ENCODE measurements at regions not wholly inside any gene's neighbourhood (a gene's known extent, or its start where the extent isn't known, plus 50 kb on each side); places are given as distances from the start of the nearest gene placed in this dataset.
A peak's percentile ranks its signal among the peaks of the same experiment; 100 is the strongest.

DNA sequence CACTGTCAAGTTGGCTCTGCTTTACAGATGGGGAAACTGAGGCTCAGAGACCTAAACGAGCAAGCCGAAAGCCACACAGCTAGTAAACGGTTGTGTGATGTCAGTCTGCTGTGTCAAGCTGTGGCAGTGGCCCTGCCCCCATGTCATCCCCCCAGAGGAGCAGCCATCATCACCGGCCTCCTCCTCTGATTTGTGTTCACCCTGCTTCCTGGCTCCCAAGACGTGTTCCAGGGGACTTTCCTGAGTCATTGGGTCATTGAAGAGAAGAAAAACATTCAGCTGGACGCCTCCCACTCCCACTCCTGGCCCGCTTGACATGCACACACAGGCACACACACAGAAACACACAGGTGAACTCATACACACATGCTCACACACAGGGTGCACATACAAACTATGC, 54.0 kb upstream of the CIBAR2 start:
- no peak overlapping the region for H3K4me3 ChIP-seq (ENCODE audit: low read depth, poor library complexity, severe bottlenecking)
- no peak for DNase-seq (ENCODE audit: low spot score in 2 of 2)
- intact Hi-C loops (cut with DNase I; ENCODE audit: low total_unique reads) = no loop called here
- no peak for TF ChIP-seq CTCF (IDR thresholded peaks at IDR 0.05)
- TF ChIP-seq POLR2A (IDR thresholded peaks at IDR 0.05) = no peak
- 71 to 72% methylated on average over 7 of the region's 7 CpGs for WGBS, 2 donors

DNA sequence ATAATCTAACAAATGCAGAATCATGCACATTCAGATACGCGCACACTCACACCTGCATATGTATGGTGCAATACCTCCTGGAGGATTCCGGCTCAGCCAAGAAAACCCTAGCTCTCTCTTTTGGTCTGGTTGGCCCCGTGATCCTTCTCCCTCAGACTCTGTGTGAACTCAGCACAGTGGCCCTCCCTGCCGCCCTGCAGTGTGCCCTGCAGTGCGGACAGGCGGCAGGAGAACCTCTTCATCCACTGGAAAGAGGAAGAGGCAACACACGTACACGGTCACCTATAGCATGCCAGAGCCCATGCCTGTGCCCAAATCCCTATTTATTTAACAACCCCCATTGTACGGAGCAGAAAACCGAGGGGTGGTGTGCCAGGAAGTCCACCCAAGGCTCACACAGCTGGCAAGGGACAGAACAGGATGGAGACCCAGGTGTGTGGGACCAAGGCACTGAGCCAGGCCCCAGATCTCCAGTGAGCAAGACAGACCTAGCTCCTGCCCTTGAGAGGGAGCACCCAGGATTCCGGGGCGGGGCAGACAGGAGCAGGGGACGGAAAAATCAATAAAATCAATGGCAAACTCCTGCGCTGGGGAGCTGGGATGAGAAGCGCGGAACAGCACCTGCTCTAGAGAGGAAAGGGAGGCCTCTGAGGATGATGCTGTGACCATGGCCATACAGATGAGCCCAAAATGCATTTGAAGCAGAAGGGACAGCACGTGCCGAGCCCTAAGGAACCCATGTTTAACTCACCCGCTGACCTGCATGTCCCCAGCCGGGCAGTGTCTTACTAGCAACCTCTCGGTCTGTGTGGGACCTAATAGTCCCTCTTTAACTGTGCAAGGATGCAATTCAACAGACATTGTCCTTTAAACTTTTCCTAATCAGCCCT, 54.7 kb upstream of the CIBAR2 start:
- no peak overlapping the region for H3K4me3 ChIP-seq (ENCODE audit: low read depth, poor library complexity, severe bottlenecking)
- intact Hi-C loops (cut with DNase I; ENCODE audit: low total_unique reads) = no loop called here
- TF ChIP-seq POLR2A (IDR thresholded peaks at IDR 0.05) (no peak), CTCF (IDR thresholded peaks at IDR 0.05) (no peak)
- WGBS, 2 donors = 86 to 88% methylated on average over 22 of the region's 22 CpGs
- DNase-seq (ENCODE audit: low spot score in 2 of 2) = no peak

DNA sequence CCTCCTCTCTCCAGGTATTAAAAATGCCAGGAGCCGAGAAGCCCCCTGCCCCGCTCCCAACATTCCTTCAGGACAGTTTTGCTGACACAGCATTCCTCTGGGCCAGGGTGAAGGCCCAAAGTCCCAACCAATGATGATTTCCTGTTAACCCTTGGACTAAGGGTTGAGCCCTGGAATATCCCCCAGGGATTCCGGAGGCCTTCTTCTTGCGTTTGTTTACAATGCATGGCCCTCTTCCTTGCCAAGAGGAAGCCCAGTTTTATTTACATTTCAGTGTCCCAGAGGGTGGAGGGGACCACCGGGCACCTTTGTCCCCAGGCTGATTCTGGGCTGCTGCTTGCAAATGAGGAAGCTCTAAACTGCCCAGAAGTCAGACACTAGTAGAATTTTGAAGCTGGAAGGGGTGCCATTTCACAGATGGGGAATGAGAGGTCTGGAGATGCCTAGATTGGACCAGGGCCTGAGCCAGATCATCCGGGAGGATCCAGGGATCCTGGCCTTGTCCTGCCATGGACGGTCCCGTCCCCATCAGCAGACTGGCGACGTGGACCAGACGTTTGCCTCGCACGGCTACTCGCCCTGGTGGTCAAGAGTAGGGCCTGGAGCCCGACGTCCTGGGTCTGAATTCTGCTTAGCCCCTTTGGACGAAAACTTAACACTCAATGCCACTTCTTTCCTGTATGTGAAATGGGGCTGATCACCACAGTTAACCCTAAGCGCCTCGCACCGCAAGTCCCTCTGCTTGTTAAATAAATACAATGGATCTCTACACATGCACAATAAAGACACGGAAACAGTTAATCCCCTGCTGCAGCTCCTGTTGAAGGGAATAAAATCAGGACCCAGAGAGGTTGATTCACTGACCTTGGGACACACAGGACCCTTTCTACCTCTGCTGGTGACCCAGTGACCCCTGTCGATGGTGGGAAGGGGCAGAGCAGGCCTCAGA, 55.6 kb upstream of the CIBAR2 start:
- no peak for TF ChIP-seq CTCF (IDR thresholded peaks at IDR 0.05)
- no peak for TF ChIP-seq POLR2A (IDR thresholded peaks at IDR 0.05)
- DNase-seq (ENCODE audit: low spot score in 2 of 2) = no peak
- H3K4me3 ChIP-seq (ENCODE audit: low read depth, poor library complexity, severe bottlenecking) = no peak overlapping the region
- intact Hi-C loops (cut with DNase I; ENCODE audit: low total_unique reads) = no loop called here
- WGBS, 2 donors = 85 to 87% methylated on average over 22 of the region's 22 CpGs

GRCh38 chr16:85168732-85169256, 56.5 kb upstream of the CIBAR2 start:
- DNase-seq (ENCODE audit: low spot score in 2 of 2) = peak in 1 of 2 donors; percentile 93
- WGBS, 2 donors = 7% methylated on average over 29 of the region's 54 CpGs; no CpG with 5 or more reads in 1 of the 2 donors
- TF ChIP-seq POLR2A (IDR thresholded peaks at IDR 0.05) (no peak), CTCF (IDR thresholded peaks at IDR 0.05) (no peak)
- H3K4me3 ChIP-seq (ENCODE audit: low read depth, poor library complexity, severe bottlenecking) = no peak overlapping the region
- intact Hi-C loops (cut with DNase I; ENCODE audit: low total_unique reads) = no loop called here

DNA sequence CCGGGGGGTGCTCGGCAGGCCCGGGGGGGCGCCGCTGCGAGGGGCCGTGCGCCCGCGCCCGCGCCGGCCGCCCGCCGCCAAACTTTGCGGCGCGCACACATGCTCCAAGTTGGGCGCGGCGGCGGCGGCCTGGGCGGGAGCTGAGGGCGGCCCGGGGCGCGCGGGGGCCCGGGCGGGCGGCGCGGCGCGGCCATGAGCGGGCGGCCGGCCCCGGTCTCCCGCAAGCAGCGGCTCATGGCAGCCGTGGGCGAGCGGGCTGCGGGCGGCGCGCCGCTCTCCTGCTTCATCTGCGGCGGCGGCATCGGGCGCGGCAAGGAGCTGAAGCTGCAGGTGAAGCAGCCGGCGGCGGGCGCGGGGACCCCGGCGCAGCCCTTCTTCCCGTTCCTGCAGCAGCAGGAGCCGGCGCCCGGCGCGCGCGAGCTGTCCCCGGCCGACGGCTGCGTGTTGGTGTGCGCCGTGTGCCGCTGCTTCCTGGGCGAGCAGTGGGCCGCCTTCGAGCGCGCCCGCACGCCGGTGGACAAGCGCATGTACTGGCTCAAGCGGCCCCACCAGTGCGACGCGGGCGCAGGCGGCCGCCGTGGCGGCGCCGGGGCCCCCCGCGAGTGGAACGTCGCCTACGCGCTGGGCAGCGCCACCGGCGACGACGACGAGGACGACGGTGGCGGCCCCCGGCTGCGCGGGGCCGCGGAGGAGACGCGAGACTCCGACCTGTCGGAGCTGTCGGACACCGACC, 57.2 kb upstream of the CIBAR2 start:
- TF ChIP-seq CTCF (IDR thresholded peaks at IDR 0.05) (no peak), POLR2A (IDR thresholded peaks at IDR 0.05) (no peak)
- 2% methylated on average over 19 of the region's 125 CpGs; no CpG with 5 or more reads in 1 of the 2 donors for WGBS, 2 donors
- H3K4me3 ChIP-seq (ENCODE audit: low read depth, poor library complexity, severe bottlenecking) = no peak overlapping the region
- intact Hi-C loops (cut with DNase I; ENCODE audit: low total_unique reads) = no loop called here
- DNase-seq (ENCODE audit: low spot score in 2 of 2) = no peak

Measured in lower leg skin (tissue), 4 donors.